ENCODE measurements at regions not wholly inside any gene's neighbourhood (a gene's known extent, or its start where the extent isn't known, plus 50 kb on each side); places are given as distances from the start of the nearest gene placed in this dataset.

GRCh38 chrX:45368705-45369104, 168.0 kb upstream of the DIPK2B start:
- no peak for DNase-seq

- no peak for DNase-seq
Observed at GRCh38 chrX:45363596-45363995, 162.9 kb upstream of the DIPK2B start.

- DNase-seq, result no peak
Observed at GRCh38 chrX:45360571-45360970, 159.9 kb upstream of the DIPK2B start.

GRCh38 chrX:45358392-45358791, 157.7 kb upstream of the DIPK2B start:
- DNase-seq, result no peak

GRCh38 chrX:45353456-45353855, 152.8 kb upstream of the DIPK2B start:
- DNase-seq, result no peak

GRCh38 chrX:45352611-45353010, 151.9 kb upstream of the DIPK2B start:
- no peak for DNase-seq

- no peak for DNase-seq
Observed at GRCh38 chrX:45351478-45351877, 150.8 kb upstream of the DIPK2B start.

- DNase-seq, result no peak
Observed at GRCh38 chrX:45348296-45348695, 147.6 kb upstream of the DIPK2B start.

- no peak for DNase-seq
Observed at GRCh38 chrX:45347877-45348276, 147.2 kb upstream of the DIPK2B start.

GRCh38 chrX:45344594-45344993, 143.9 kb upstream of the DIPK2B start:
- no peak for DNase-seq

- no peak for DNase-seq
Observed at GRCh38 chrX:45329217-45329616, 128.5 kb upstream of the DIPK2B start.

- DNase-seq, result no peak
Observed at GRCh38 chrX:45324941-45325340, 124.3 kb upstream of the DIPK2B start.

GRCh38 chrX:45323387-45323786, 122.7 kb upstream of the DIPK2B start:
- DNase-seq, result no peak

- peak in 1 of 3 donors; percentile 0 for DNase-seq
Observed at GRCh38 chrX:45322820-45323219, 122.1 kb upstream of the DIPK2B start.

- DNase-seq, result peak; percentile 29 to 53 (median 34)
Observed at GRCh38 chrX:45322382-45322781, 121.7 kb upstream of the DIPK2B start.

- DNase-seq, result peak in 2 of 3 donors; percentile 0 to 9
Observed at GRCh38 chrX:45320191-45320590, 119.5 kb upstream of the DIPK2B start.

GRCh38 chrX:45309801-45310200, 109.1 kb upstream of the DIPK2B start:
- no peak for DNase-seq

- DNase-seq, result no peak
Observed at GRCh38 chrX:45309096-45309495, 108.4 kb upstream of the DIPK2B start.

- DNase-seq, result no peak
Observed at GRCh38 chrX:45306794-45307193, 106.1 kb upstream of the DIPK2B start.

GRCh38 chrX:45300638-45301037, 100.0 kb upstream of the DIPK2B start:
- no peak for DNase-seq

- no peak for DNase-seq
Observed at GRCh38 chrX:45295259-45295986, 94.7 kb upstream of the DIPK2B start.

GRCh38 chrX:45274576-45274975, 73.9 kb upstream of the DIPK2B start:
- no peak for DNase-seq

- no peak for DNase-seq
Observed at GRCh38 chrX:45267007-45267406, 66.3 kb upstream of the DIPK2B start.

- no peak for DNase-seq
Observed at GRCh38 chrX:45266456-45266855, 65.8 kb upstream of the DIPK2B start.

GRCh38 chrX:45264865-45265264, 64.2 kb upstream of the DIPK2B start:
- DNase-seq, result no peak
